Glutamatergic neuron (in vitro differentiated cells): ENCODE measurements at regions not wholly inside any gene's neighbourhood (a gene's known extent, or its start where the extent isn't known, plus 50 kb on each side); places are given as distances from the start of the nearest gene placed in this dataset.

Experiments used
- DNase-seq: peaks from one replicate; pipeline ENCODE4 v3.0.0; 2022
- H3K27ac Mint-ChIP-seq: one replicate; pipeline ENCODE4 v1.8.0; 2020; ENCODE audit warnings: mild to moderate bottlenecking, mixed read lengths, inconsistent platforms; ENCODE audit not compliant: unreplicated experiment
- H3K27me3 Mint-ChIP-seq: one replicate; pipeline ENCODE4 v1.8.0; 2020; ENCODE audit warnings: mild to moderate bottlenecking, moderate library complexity, mixed read lengths, inconsistent platforms; ENCODE audit not compliant: unreplicated experiment
- H3K36me3 Mint-ChIP-seq: one replicate; pipeline ENCODE4 v1.8.0; 2020; ENCODE audit warnings: mild to moderate bottlenecking, mixed read lengths, inconsistent platforms; ENCODE audit not compliant: unreplicated experiment
- H3K4me1 Mint-ChIP-seq: one replicate; pipeline ENCODE4 v1.8.0; 2020; ENCODE audit warnings: mild to moderate bottlenecking, low read depth, mixed read lengths, inconsistent platforms; ENCODE audit not compliant: unreplicated experiment
- H3K4me3 Mint-ChIP-seq: one replicate; pipeline ENCODE4 v1.8.0; 2020; ENCODE audit warnings: mild to moderate bottlenecking, mixed read lengths, inconsistent platforms; ENCODE audit not compliant: unreplicated experiment
- H3K9me3 Mint-ChIP-seq: one replicate; pipeline ENCODE4 v1.8.0; 2020; ENCODE audit warnings: mild to moderate bottlenecking, moderate library complexity, mixed read lengths, inconsistent platforms; ENCODE audit not compliant: unreplicated experiment
- CTCF ChIP-seq: fragments of 200-600 bp; sonication (generic); IDR thresholded peaks from one replicate; pipeline ENCODE4 v1.5.0; 2021; ENCODE audit not compliant: partially characterized antibody, unreplicated experiment

DNA sequence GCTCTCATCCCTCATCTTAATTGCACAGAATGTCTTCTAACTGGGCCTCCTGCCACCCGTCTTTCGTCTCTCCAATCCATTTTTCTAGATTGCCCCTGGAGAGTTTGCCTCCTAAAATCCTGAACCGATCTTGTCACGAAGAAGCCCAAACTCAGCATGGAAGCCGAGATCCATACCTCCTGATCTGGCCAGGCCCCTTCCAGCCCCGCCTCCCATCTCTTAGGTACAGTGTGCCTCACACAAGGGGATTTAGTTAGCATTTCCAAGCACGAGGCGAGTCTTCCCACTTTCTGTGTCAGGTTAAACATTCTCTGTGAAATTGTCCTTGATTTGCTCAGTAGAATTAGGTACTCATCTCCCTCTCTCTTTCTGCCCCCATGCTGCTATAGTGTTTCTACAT is 80.0 kb upstream of the TENM3 start:
- Mint-ChIP-seq H3K4me1 (no peaks in the 10 kb centered on the region), H3K36me3 (peaks cover 10% of the 10 kb centered on the region), H3K9me3 (no peaks in the 10 kb centered on the region), H3K27me3 (no peaks in the 10 kb centered on the region), H3K4me3 (no peak overlapping the region), H3K27ac (no peak overlapping the region)
- TF ChIP-seq CTCF: no peak
- no peak for DNase-seq

DNA sequence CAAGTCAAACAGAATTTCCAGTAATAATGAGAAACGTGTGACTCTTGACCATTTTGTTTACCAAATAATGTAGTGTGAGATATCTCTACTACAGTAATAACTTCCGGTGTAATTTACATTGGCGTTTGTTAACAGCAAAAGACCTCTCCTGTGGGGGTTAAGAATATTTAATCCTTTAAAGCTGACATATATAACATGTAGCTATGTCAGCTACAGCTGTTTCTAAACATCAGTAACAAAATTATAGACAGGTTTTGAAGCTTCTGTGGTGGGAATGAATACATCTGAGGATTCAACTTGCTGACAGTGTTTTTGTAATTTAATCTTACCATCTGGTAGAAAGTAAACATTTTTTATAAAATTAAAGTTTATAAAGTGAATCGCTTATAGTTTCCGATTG is 73.6 kb upstream of the TENM3 start:
- no peak for TF ChIP-seq CTCF
- Mint-ChIP-seq H3K36me3 (peaks cover under 1% of the 10 kb centered on the region), H3K4me1 (no peaks in the 10 kb centered on the region), H3K4me3 (no peak overlapping the region), H3K9me3 (no peaks in the 10 kb centered on the region), H3K27ac (no peak overlapping the region), H3K27me3 (no peaks in the 10 kb centered on the region)
- DNase-seq: no peak

- Mint-ChIP-seq H3K27me3 (no peaks in the 10 kb centered on the region), H3K4me1 (no peaks in the 10 kb centered on the region), H3K4me3 (no peak overlapping the region), H3K27ac (no peak overlapping the region), H3K36me3 (no peaks in the 10 kb centered on the region), H3K9me3 (no peaks in the 10 kb centered on the region)
- DNase-seq: no peak
- no peak for TF ChIP-seq CTCF
Measured at GRCh38 chr4:182169987-182170386, 73.2 kb upstream of the TENM3 start.

GRCh38 chr4:182170417-182170935 is 72.7 kb upstream of the TENM3 start:
- H3K4me1 Mint-ChIP-seq: no peaks in the 10 kb centered on the region
- no peaks in the 10 kb centered on the region for H3K9me3 Mint-ChIP-seq
- no peak for DNase-seq
- H3K27ac Mint-ChIP-seq: no peak overlapping the region
- H3K36me3 Mint-ChIP-seq: no peaks in the 10 kb centered on the region
- H3K4me3 Mint-ChIP-seq: no peak overlapping the region
- TF ChIP-seq CTCF: no peak
- H3K27me3 Mint-ChIP-seq: no peaks in the 10 kb centered on the region

DNA sequence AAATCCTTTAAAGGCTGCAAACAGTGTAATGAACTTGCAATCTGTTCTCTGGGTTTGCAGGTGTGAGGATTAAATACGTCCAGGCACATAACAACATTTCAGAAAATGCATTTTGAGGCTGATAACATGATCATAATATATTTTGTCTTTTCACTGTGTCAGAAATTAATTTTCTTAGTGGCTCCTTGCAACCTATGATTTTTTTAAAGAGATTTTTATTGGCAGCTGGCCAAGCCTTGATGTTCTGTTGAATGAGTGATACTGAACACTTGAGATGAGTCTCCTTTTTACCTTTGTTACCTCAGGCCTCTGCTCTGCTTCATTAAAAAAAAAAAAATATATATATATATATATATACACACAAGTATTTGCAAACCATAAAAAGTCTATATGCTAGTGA is 68.2 kb upstream of the TENM3 start:
- no peak for DNase-seq
- H3K9me3 Mint-ChIP-seq: no peaks in the 10 kb centered on the region
- H3K36me3 Mint-ChIP-seq: no peaks in the 10 kb centered on the region
- TF ChIP-seq CTCF: no peak
- H3K4me1 Mint-ChIP-seq: peaks cover 15% of the 10 kb centered on the region
- H3K4me3 Mint-ChIP-seq: no peak overlapping the region
- H3K27ac Mint-ChIP-seq: no peak overlapping the region
- H3K27me3 Mint-ChIP-seq: peaks cover 4% of the 10 kb centered on the region
